GM21360 (cell line): ENCODE measurements at regions not wholly inside any gene's neighbourhood (a gene's known extent, or its start where the extent isn't known, plus 50 kb on each side); places are given as distances from the start of the nearest gene placed in this dataset.

Experiments used
- ATAC-seq: cut with Tn5 transposase; IDR thresholded peaks from one replicate; pipeline ENCODE4 v1.9.1; 2021; ENCODE audit warnings: mild to moderate bottlenecking, moderate library complexity; ENCODE audit not compliant: unreplicated experiment

DNA sequence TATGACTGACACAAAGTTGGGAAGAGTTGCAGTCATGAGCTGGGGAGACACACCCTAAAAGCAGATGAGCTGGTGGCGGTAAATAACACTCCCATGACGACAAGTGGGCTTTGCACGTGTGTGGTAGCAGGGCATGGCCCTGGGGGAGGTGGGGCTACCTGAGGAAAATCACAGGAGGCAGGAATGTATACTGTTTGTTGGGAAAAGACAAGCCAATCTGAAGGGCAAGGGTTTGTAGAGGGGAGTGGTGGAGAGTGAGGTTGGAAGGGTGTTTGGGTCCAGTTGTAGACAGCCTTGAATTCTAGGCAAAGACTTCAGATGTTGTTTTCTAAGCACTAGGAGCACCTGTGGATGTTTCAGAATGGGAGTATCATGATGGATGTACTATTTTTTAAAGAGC, 151.6 kb downstream of the TM9SF2 start:
- ATAC-seq, result no peak

DNA sequence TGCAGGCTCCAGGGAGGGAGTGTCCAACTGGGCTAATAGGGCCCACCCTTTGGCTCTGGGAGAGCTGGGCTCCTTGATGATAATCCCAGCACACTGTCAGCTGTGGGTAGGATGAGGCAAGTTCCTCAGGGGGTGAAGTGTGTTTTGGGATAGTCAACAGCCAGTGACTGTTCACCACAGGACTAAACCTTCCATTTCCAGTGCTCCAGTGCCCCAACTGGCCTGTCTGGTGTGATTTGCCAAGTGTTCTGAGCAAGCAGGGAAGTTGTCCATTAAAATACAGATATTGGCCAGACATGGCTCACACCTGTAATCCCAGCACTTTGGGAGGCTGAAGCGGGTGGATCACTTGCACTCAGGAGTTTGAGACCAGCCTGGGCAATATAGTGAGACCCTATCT, 150.9 kb downstream of the TM9SF2 start:
- ATAC-seq, result no peak

DNA sequence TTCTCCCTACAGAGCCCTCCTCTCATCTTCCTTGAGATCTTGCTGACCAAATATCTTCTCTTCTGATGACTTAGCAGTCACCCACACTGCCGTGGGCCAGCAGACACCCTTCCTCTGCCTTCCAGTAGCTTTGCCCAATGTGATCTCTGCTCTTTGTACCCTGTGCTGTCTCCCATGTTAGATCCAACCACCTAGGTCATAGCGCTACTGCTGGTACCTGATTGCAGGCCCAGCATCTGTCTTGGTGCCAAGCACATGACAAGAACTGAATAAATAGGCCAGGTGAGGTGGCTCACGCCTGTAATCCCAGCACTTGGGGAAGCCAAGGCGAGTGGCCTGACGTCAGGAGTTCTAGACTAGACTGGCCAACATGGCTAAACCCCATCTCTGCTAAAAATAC, 149.7 kb downstream of the TM9SF2 start:
- ATAC-seq, result no peak

DNA sequence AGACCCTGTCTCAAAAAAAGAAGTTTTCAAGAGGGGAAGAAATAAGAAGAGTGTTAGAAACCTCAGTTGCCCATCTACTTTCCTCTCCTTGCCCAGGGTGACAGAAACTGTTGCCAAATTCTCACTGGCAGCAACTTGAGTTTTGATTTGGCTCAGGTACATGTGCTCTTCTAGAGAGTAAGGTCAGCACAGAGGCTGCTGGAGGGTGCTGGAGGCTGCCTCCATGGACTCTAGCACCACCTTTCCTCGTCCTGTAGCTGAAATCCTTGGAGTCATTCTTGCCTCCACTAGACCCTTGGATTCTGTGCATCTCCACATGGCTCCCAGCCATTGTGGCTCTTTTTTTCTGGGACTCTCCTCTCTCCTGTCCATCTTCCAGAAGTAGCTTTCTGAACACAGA, 149.1 kb downstream of the TM9SF2 start:
- no peak for ATAC-seq

DNA sequence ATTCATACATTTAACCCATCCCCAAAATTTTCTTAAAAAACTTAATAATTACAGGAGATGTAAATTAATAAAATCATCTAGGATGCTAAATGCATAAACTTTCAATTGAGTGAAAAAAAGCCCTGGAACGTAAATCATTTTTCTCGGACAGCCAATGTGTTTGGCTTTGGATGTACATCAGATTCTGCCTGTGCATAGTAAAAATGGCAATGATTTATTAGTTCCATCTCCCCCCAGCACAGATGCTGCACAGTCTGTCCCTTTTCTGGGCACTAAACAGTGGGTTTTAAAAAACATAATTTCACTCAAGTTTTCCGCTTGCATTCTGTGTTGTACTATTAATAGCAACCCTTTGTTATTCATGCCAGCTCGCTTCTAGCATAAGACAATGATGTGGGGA, 147.7 kb downstream of the TM9SF2 start:
- ATAC-seq, result no peak

DNA sequence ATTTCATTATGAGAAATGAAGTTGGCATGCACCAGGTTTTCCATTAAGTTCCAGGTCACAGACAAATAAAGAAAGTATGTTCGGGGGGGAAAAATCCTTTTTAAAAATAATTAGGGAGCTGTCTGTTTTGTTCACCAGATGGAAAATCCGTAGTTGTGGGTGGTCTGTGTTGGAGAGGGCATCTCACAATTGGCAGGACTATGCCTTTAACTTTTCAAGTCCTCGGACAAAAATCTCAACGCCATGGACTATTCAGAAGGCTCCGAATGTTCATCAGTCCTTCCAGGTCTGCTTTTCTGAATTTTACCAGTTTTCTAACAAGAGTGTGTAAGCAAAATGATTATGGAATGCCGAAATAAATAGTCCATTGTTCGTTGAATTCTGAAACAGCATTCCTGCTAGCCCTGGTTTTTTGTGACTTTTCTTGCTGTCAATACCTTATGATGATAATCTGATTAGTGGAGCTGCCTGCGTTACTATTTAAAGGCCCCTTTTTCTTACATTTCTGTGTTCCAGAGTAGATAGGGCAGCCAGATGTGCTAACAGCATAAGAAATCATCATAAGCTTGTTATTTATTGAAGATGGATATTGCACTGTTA, 146.9 kb downstream of the TM9SF2 start:
- no peak for ATAC-seq

DNA sequence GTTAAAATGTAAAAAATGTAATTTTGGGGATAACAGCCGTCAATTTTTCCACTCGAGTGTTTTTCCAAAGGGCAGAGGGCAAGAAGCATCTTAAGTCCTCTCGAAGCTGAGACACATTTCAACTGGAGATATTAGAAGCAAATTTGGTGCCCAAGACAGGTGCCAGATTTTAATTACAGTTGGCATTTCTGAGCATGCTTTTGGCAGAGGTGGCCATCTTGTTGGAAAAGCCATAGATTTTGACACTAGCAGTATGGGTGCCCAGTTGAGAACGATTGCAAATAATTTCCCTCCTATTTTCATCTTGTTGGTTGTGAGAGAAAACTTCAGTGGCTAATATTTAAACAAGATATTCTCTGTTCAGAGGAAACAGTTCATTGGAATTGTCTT, 146.3 kb downstream of the TM9SF2 start:
- ATAC-seq, result no peak

DNA sequence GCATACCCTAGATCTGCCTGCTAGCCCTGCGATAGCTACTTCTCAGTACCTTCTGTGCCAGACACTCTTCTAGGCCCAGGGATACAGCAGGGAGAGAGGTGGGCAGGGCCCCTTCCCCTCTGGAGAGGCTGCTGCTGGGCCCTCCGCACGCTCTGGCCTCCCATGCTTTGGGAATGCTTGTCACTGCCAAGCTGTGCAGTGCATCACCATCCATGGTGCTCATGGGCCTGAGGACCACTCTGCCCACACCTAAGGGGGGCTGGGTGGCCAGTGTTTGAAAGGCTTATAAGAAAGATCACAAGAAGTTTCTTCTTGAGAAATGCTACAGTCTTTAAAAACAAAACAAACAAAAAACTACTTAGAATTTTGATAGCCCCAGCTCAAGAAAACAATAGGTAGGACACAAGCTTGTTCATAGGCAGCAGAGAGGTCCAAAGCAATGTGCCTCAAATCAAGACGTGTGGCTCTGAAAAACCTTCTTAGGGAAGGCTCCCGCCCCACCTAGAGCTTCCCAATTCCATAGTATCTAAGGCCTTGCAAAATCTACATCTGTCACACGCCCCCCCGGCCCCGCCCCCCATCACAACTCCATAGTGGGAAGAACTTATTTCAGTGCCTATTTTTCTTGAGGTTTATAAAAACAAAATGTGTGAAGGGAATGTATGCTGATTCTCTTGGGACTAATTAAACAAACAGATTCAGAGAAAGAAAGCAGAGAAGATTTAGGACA, 145.8 kb downstream of the TM9SF2 start:
- no peak for ATAC-seq

DNA sequence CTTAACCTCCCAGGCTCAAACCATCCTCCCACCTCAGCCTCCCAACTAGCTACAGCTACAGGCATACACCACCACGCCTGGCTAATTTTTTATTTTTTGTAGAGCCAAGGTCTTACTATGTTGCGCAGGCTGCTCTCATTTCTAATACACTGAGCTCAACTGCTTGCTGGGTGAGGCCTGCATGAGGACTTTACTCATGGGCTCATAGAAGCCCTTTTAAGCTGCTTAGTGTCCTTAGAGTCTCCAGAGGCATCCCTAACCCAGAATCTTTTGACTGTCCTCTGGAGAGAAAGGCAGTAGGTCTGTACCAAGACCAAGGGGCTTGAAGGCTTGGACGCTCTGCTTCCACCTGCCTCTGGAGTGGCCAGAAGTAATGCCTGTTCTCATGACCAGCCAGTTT, 141.6 kb downstream of the TM9SF2 start:
- ATAC-seq, result no peak

DNA sequence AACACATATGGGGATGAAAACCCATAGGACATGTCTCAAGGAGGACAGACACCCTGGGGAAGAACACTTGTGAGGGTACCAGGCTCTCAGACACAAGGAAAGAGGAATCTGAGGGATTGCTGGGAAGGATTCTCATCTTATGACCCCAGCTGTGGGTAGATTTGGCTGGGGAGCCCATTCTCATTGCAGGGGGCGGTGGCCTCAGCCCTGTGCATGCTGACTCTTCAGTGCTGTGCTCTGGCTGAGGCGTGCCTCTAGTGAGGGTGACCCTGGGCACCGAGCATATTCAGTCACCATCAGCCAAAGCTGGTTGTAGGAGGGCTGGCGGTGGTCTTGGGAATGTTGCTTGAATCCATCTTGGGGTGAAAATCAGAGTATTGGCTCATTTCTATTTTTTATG, 140.7 kb downstream of the TM9SF2 start:
- ATAC-seq, result no peak

DNA sequence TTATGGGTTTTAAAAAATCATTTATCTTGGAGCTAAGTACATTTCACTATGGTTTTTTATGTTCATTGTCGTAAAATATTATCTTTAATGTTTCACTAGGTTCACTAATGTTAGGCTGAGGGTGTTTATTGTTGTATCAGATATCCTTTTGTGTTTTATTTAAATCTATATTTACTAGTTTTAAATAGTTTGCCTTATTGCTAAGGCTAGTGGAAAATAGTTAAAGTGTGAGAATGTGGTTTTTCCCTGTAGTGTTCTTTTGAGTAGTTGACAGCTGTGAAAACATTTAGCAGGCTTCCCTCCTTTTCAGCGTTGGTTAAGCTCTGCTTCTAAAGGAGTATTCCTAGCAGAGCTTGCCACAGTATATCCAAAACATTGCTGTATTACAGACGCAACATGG, 139.0 kb downstream of the TM9SF2 start:
- no peak for ATAC-seq

DNA sequence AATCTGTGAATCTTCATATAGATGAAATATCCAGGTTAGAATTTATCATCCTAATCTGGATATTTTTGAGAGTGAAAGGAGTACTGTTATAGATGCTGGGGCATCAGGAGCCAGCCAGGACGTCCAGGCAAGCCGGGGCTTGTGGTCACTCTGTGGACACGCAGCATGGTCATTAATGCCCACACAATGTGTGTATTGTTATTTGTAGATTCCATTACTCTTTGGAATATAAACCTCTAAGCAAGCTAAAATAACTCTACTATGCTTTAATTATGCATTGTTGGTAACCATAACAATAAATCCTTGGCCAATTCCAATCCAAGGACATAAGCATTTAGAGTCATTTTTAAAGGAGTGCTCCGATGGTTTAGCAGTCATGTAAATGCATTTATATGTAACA, 137.9 kb downstream of the TM9SF2 start:
- no peak for ATAC-seq

DNA sequence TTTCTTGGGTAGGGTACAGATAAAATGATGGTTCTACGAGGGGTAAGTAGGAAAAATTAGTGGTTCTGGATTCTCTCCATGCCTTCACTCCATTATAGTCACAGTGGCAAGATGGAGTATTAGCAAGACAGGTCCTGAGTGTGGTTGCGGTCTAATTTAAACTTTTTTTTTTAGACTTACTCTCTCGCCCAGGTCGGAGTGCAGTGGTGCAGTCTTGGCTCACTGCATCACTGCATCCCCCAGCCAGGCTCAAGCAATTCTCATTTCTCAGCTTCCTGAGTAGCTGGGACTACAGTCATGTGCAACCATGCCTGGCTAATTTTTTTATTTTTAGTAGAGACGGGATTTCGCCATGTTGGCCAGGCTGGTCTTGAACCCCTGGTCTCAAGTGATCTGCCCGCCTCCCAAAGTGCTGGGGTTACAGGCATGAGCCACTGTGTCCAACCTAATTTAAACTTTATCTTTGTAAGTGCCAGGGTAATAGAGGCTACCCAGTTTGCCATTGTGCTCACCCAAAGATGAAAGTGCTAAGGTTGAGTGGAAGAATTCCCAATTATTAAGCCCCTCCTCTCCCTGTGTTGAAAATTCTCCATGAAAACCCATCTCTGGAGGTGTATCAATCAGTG, 135.6 kb downstream of the TM9SF2 start:
- peak; percentile 96 for ATAC-seq

DNA sequence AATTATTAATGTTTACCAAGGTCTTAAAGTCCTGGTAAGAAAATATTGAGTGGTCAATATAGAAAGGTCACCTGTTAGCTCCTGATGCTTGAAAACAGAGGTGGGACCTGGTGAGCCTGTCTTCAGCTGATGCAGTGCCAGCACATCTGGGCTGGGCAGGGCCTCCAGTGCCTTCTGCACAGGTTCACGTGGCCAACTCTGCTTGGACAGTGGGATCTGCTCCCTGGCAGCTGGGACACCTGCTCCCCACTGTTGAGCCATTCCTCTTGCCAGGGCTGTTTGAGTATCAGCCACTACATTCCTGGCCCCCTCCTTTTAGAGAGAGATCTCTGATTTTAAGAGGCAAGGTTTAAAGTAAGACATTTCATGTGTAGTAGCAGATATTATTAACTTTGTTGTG, 135.0 kb downstream of the TM9SF2 start:
- ATAC-seq, result peak; percentile 8

DNA sequence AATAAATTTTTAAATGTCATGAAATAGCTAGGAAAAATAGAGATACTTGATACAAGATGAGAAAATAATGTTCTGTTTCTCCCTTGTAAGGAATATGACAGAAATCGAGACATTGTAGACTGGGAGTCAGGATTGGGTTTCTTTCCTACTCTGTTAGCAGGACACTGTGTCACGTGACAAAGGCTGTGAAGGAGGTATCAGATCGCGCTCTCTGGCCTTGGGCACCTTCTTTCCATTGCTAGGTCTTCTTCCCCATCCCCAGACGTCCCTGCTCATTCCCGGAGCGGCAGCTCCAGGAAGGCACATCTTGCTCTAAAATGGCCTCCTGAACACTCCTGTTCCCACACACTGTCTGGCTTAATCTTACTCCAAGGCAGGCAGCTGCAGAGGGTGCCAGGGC, 133.4 kb downstream of the TM9SF2 start:
- ATAC-seq, result no peak

DNA sequence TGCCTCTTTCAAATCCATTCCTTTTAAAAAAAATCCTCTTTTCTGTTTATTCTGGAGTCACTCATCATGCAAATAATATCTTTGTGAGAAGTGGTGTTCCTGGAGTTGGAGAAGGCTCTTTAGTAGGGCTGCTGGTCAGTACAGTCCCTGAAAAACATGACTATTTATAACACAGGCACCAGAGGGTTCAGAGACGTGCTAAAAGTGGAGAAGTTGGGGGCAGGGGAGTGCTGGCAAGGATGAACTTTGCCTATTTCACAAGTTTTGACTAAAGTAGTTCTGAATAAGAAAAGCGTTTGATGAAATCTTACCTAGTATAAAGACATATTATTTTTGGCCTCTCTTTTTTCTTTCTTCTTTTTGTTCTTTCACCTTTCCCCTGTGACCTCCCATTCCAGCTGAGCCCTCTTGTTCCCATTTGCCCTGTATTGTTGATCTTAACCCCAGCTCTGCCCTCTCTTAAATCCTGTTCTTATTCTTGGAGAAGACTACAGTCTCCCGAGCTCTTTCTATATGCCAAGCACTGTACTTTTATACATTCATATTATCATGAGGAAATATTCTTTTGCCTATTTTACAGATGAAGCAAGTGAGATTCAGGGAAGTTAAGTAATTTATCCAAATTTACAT, 129.1 kb downstream of the TM9SF2 start:
- no peak for ATAC-seq

DNA sequence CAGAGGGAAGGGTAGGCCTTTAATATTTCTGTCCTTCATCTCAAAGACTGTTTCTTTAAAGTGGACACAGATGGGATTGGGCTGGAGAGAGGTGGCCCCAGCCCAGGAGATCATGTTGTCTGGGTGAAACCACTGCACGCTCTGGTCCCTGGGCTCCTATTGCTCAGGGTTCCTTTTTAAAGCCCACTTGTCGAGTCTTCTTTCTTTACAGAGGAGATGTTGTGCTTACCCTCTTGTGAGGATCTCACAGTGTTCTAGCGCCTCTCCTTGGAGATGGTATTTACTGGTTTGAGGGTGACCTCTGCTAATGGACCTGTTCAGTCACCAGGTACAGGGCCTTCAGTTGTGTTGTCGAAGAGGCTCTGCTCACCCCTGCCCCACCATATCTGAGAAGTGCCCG, 128.4 kb downstream of the TM9SF2 start:
- no peak for ATAC-seq

DNA sequence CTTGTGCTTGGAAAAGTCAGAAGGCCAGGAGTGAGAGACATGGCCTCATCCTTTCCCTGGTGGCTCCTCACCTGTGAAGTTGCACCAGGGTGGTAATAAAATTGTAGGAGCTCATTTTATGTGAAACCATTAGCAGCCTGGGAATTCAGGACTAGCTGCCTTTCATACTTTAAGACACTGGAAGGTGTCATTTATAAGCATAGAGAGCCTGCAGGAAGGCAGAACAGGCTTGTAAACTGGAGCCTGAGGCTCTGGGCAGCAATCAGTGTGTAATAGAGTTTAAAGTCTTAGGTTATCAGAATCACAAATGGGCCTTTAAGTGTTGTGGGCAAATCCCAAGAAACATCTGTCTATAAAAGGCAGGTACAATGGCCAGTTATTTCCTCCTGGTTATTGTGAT, 127.2 kb downstream of the TM9SF2 start:
- no peak for ATAC-seq

DNA sequence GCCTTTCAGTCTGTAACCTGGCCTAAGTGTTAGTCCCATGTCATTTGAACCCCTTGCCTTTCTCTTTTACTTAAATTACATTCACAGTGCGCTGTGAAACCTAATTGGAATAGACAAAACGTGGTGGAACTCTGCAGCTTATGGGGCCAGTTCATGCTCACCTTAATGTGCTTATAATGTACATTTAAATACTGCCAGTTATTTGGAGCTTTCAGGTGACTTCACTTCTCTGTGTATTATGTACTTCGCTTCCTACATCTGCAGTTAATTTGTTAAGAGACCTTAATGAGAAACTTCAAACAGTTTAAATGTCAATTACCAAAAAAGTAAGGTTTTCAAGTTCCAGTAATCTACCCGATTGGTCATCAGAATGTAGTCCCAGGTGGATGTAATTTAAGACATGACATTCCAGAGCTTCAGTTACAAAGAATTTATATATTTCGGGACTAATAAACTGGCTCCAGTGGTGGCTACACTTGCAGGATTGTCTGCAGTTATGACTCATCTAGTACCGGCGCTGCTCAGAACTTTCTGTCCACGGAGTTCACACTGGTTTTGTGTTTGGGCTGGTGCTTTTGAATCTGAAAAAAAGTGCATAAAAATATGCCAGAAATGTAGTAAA, 125.3 kb downstream of the TM9SF2 start:
- ATAC-seq, result no peak

DNA sequence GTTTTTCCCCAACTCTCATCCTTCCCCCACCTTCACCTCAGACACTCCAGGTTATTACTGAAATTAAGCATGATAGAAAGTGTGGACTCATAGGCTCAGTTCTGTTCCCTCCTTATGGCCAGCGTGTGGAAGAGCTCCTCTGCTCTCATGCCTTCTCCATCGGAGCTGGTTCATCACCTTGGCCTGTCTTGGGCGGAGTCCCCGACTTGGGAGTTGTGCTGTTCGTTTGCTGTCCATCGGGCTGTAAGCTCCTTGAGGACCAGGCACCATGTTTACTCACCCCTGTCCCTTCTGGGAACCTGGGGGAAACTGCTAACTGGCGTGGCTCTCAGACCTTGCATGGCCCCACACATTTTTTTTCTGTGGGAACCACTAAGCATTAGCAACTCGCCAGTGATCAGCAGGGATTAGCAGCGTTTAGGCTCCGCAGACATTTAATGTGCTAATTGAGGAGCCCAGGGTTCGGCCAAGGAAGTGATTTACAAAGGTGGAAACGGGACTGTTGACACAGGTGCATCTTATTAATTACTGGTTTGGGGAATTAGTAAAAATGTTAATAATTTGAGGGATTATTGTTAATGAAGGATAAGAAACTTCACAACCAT, 123.8 kb downstream of the TM9SF2 start:
- no peak for ATAC-seq

DNA sequence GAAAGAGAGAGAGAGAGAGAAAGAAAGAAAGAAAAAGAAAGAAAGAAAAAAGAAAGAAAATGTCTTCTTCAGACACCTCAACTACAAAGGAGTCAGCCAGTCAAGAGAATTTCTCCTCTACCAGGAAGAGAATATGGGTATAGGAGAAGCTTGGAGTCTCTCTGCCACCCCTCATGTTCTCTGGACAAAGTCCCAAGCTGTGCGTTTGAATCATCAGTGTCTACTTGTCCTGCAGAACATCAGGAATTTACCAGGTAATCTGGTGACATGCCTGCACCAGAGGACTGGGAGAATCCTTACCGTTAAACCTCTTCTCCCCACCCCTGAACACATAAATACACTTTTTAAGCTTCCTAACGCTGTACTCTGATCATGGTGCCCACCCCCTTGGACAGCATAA, 119.5 kb downstream of the TM9SF2 start:
- no peak for ATAC-seq
